KMS-11 (cell line): ENCODE measurements at regions not wholly inside any gene's neighbourhood (a gene's known extent, or its start where the extent isn't known, plus 50 kb on each side); places are given as distances from the start of the nearest gene placed in this dataset.

Source experiments
- H2AFZ ChIP-seq: fragments of 200-600 bp; sonication (generic); 2 replicates; pipeline ENCODE4 v1.6.1; 2016; ENCODE audit warnings: antibody characterized with exemption, mixed run types, low read depth
- H3K27ac ChIP-seq: fragments of 200-600 bp; sonication (generic); 2 replicates; pipeline ENCODE4 v1.6.1; 2016; ENCODE audit warnings: mild to moderate bottlenecking, mixed run types
- H3K27me3 ChIP-seq: fragments of 200-600 bp; sonication (generic); 2 replicates; pipeline ENCODE4 v1.6.1; 2017; ENCODE audit warnings: mild to moderate bottlenecking, low read depth, mixed run types, moderate library complexity; ENCODE audit not compliant: insufficient read depth
- H3K36me3 ChIP-seq: fragments of 200-600 bp; sonication (generic); 2 replicates; pipeline ENCODE4 v1.6.1; 2017; ENCODE audit warnings: mild to moderate bottlenecking, mixed run types; ENCODE audit not compliant: insufficient read depth
- H3K4me1 ChIP-seq: fragments of 200-600 bp; sonication (generic); 2 replicates; pipeline ENCODE4 v1.6.1; 2016; ENCODE audit warnings: mild to moderate bottlenecking, low read depth, mixed run types; ENCODE audit not compliant: poor library complexity, severe bottlenecking
- H3K4me2 ChIP-seq: fragments of 200-600 bp; sonication (generic); 2 replicates; pipeline ENCODE4 v1.7.0; 2016; ENCODE audit warnings: mild to moderate bottlenecking, mixed run types
- H3K4me3 ChIP-seq: fragments of 200-600 bp; sonication (generic); IDR thresholded peaks from 2 replicates; pipeline ENCODE4 v1.6.1; 2017; ENCODE audit warnings: low read depth, low read length, mixed read lengths; ENCODE audit not compliant: insufficient read depth
- H3K79me2 ChIP-seq: fragments of 200-600 bp; sonication (generic); 2 replicates; pipeline ENCODE4 v1.6.1; 2016; ENCODE audit warnings: low read depth, mixed run types; ENCODE audit not compliant: insufficient read depth
- H3K9ac ChIP-seq: fragments of 200-600 bp; sonication (generic); 2 replicates; pipeline ENCODE4 v1.6.1; 2016; ENCODE audit warnings: mild to moderate bottlenecking, mixed run types
- H4K20me1 ChIP-seq: fragments of 200-600 bp; sonication (generic); 2 replicates; pipeline ENCODE4 v1.6.1; 2016; ENCODE audit warnings: mild to moderate bottlenecking, mixed run types; ENCODE audit not compliant: insufficient read depth
- TF ChIP-seq, protein P1 (sequence below): fragments of 200-600 bp; sonication (generic); conservative IDR thresholded peaks from 2 replicates; pipeline ENCODE4 v1.6.1; 2017; ENCODE audit warnings: low read depth, mild to moderate bottlenecking, antibody characterized with exemption, low read length, moderate library complexity, mixed read lengths

DNA sequence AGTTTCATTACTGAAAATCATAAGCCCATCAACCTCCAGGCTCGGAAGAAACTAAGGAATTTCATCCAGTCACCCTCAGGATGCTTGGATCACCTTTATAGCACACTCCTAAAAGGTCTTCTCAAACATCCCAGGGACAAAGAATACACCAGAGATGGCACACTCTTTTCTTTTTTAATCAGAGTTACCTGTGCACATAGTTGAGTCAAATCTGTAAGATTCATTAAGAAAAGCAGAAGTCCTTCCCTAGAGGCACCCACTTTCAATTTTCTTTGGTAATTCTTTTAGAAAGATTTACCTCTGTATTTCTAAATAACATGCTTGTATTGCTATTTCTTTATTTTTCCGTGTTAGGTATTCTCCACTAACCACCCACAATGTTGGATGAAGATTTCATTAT, 50.6 kb upstream of the IL6 start:
- Histone ChIP-seq H3K79me2 (no peaks in the 10 kb centered on the region), H3K36me3 (no peaks in the 10 kb centered on the region), H3K4me2 (no peak overlapping the region), H4K20me1 (no peaks in the 10 kb centered on the region), H3K4me1 (peaks cover 43% of the 10 kb centered on the region), H3K9ac (no peak overlapping the region), H3K4me3 (no peak overlapping the region), H2AFZ (no peak overlapping the region), H3K27me3 (no peaks in the 10 kb centered on the region), H3K27ac (no peak overlapping the region)
- TF ChIP-seq, protein P1, sequence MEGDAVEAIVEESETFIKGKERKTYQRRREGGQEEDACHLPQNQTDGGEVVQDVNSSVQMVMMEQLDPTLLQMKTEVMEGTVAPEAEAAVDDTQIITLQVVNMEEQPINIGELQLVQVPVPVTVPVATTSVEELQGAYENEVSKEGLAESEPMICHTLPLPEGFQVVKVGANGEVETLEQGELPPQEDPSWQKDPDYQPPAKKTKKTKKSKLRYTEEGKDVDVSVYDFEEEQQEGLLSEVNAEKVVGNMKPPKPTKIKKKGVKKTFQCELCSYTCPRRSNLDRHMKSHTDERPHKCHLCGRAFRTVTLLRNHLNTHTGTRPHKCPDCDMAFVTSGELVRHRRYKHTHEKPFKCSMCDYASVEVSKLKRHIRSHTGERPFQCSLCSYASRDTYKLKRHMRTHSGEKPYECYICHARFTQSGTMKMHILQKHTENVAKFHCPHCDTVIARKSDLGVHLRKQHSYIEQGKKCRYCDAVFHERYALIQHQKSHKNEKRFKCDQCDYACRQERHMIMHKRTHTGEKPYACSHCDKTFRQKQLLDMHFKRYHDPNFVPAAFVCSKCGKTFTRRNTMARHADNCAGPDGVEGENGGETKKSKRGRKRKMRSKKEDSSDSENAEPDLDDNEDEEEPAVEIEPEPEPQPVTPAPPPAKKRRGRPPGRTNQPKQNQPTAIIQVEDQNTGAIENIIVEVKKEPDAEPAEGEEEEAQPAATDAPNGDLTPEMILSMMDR = no peak

DNA sequence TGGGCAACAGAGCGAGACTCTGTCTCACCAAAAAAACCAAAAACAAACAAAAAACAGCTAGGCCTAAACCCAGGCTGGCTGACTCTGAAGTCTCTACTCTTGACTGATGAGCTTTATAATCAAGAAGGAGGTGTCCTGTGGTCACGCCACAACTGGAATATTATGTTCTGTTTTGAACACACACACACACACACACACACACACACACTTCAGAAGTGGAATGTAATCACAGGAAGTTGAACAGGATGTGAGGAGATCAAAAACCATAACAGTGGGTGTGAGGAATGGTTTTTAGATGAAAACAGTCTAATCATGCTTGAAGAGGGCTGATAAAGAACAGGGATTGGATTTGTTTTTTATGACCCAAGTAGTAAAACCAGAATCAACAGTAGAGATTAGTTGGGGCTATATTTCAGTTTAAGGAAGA, 51.1 kb upstream of the IL6 start:
- Histone ChIP-seq H3K9ac (no peak overlapping the region), H3K36me3 (no peaks in the 10 kb centered on the region), H3K4me1 (peaks cover 48% of the 10 kb centered on the region), H3K27ac (no peak overlapping the region), H3K4me2 (no peak overlapping the region), H2AFZ (no peak overlapping the region), H3K27me3 (no peaks in the 10 kb centered on the region), H4K20me1 (no peaks in the 10 kb centered on the region), H3K4me3 (no peak overlapping the region), H3K79me2 (no peaks in the 10 kb centered on the region)
- TF ChIP-seq, protein P1 = no peak

DNA sequence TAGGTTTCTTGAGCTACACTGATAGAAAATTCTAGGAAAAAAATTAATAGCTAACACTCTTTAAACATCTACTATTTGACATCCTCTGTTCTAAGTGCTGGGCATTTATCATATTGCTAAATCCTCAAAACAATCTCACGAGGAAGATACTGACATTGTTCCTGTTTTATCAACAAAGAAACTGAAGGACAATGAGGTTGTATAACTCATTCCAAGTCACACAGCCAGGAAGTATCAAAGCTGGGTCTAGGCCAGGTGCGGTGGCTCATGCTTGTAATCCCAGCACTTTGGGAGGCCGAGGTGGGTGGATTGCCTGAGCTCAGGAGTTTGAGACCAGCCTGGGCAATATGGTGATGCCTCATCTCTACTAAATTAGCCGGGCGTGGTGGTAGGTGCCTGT, 51.6 kb upstream of the IL6 start:
- Histone ChIP-seq H3K36me3 (no peaks in the 10 kb centered on the region), H3K27me3 (no peaks in the 10 kb centered on the region), H3K79me2 (no peaks in the 10 kb centered on the region), H3K4me3 (no peak overlapping the region), H3K27ac (no peak overlapping the region), H4K20me1 (no peaks in the 10 kb centered on the region), H2AFZ (no peak overlapping the region), H3K4me1 (peaks cover 53% of the 10 kb centered on the region), H3K9ac (no peak overlapping the region), H3K4me2 (no peak overlapping the region)
- TF ChIP-seq, protein P1 = no peak

DNA sequence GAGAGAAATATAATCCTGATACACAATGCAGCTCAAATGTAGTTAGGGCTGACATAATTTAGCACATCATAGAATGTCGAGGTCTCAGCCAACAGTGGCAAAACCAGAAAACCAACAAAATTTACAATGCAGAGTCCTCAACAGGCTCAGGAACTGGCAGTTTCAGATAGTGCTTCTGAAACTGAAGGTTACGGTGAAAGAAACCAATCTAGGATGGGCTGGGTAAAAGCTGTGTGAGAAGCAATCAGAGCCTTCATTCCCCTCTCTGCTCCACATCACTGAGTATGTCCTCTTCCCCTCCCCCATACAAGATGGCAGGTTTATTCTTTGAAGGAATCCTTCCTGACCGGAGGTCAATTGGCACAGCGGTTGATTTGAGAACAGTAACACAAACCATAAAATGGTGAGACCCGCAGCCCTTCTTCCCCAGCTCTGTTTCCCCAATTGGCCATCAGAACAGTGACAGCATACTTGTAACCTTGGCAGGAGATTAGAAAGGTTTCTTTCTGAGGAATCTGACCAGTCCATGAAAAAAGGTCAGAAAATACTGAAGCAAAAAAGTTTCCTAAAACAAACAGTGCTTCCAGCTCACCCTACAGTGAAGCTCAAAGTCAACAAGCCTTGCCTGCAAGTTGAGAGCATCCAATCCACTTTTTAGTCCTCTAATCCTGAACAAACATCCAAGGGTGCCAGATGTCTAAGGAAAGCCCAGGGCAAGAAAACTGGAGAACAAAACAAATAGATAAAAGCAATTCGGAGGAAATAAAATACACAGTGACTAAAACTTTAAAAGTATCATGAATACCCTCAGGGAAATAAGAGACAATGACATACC, 53.9 kb upstream of the IL6 start:
- no peaks in the 10 kb centered on the region for H3K79me2 ChIP-seq
- H3K4me3 ChIP-seq = no peak overlapping the region
- peak overlapping the region; percentile 48 for H3K27ac ChIP-seq
- no peaks in the 10 kb centered on the region for H3K27me3 ChIP-seq
- H3K4me2 ChIP-seq = peak overlapping the region; percentile 69
- TF ChIP-seq, protein P1 = no peak
- H2AFZ ChIP-seq = peak overlapping the region; percentile 66
- H4K20me1 ChIP-seq = no peaks in the 10 kb centered on the region
- H3K9ac ChIP-seq = no peak overlapping the region
- H3K36me3 ChIP-seq = no peaks in the 10 kb centered on the region
- H3K4me1 ChIP-seq = peaks cover 55% of the 10 kb centered on the region
